HG03521 (cell line): ENCODE measurements at regions not wholly inside any gene's neighbourhood (a gene's known extent, or its start where the extent isn't known, plus 50 kb on each side); places are given as distances from the start of the nearest gene placed in this dataset.

Experiments used
- ATAC-seq: cut with Tn5 transposase; IDR thresholded peaks from one replicate; pipeline ENCODE4 v1.9.1; 2021; ENCODE audit warnings: mild to moderate bottlenecking, moderate library complexity; ENCODE audit not compliant: unreplicated experiment

DNA sequence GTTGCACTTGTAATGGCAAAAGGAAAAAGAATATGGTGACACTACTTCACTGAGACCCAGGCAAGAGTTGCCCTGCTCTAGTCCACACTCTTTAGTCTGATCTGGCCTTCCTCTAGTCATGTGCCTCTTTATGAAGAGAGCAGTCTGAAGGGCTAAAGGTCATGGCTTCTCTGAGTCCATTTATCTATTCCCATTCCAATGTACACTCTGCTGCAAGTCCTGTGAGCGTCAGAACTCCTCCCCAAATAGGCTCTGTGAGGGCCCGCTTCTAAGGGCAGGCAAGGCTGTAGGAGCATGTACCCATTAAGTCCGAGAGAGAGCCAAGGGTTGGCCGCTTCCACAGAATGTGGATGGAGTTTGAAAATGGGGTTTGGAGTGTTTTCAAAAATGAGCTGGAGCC is 209.3 kb downstream of the AHR start:
- ATAC-seq, result no peak

- no peak for ATAC-seq
These were observed 213.8 kb downstream of the AHR start for GRCh38 chr7:17512181-17512675.

DNA sequence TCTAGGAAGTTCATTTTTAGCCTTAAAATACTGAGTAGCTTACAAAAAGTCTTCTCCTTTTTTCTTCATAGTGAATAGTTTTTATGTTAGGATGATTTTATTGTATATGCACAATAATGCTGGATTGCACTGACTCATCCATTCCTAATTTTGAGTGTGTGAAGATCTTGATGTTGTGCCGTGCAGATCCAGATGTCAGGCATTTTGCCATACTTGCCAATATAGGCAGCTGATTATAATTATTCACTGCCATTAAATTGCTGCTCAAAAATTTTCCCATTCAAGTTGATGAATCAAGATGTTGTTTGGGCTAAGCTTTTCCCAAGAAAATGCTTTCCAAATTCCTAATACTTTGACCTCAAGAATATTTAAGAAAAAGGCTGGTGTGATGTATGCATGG is 218.3 kb downstream of the AHR start:
- no peak for ATAC-seq

DNA sequence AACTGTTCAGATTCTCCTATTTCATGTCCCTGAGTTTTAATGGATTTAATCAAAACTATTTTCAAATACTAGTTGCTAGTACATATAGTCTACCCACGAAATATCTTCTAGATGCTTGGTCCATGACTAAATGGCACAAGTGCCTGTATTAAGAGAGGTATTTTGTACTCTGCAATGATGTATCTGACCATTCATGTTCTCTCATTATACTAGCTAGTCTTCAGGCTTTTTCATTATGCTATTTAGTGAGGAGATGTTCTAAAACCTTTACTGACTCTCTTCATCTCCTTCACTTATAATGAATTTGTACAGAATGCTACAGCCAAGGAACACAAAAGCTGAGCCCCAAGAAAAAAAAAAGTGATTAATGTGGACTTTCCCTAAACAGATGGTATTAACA is 222.5 kb downstream of the AHR start:
- no peak for ATAC-seq

DNA sequence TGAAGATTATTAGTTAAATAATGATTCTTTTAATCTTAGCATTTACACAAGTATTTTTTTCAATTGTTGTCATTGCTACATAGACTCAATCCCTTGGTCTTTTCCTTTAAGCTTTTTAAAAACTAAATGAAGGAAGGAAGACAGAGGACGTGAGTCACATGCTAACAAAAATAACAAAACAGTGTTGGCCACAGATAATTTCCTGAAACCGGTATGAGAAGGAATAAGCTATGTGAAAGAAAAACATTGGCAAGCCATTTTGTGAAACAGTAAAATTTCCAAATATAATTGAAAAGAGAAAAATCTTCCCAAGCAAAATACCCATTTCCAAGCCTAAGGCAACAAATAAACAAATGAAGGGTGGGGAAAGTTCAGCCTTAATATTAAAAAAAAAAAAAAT is 223.0 kb downstream of the AHR start:
- no peak for ATAC-seq

GRCh38 chr7:17523813-17524739 is 225.6 kb downstream of the AHR start:
- ATAC-seq, result no peak

- no peak for ATAC-seq
These were observed 226.3 kb downstream of the AHR start for GRCh38 chr7:17524746-17525145.

- ATAC-seq, result no peak
These were observed 228.2 kb downstream of the AHR start for GRCh38 chr7:17526621-17527020.

- no peak for ATAC-seq
These were observed 230.2 kb downstream of the AHR start for GRCh38 chr7:17528636-17529035.

DNA sequence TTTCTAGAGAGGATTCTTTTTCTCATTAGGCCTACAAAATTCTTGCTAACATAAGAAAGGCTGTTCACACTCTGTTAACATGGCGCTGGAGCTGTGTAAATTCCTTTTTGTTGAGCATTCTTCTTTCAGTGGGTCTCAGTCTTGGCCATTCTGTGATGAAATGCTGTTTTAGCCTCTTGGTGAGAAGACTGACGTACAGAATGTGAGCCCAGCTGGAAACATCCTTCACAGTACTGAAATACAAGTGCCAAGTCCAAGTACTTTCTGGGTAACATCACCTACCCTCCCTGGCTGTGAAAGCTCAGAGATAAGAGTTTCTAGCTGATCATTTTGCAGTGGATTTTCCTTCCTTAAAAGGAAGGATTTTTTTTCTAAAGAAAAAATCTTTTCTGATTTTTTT is 231.8 kb downstream of the AHR start:
- no peak for ATAC-seq

GRCh38 chr7:17530741-17531421 is 232.4 kb downstream of the AHR start:
- ATAC-seq, result peak; percentile 50

DNA sequence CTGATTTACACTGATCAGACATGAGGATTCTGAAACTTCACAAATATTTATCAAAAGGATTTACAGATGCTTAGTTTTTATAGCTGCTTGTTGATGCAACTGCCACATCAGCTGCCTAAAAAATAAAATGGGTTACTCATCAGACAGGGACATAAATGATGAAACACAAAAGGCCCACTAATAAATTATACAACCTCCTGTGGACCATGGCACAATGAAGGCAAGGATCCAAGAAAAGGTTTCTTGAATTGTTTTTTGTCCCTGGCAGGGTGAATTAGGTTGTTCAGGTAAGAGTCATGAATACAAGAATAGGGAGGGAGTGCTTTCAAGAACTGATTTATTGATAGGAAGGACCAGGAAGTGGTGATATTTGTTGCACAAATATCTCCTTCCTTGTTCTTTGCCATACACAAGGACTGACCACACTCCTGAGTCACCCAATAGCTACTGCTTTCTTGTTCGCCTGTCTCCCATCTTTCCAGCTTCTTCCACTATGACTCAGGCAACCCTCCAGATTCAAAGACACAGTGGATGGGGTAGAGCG is 234.5 kb downstream of the AHR start:
- no peak for ATAC-seq

- ATAC-seq, result no peak
These were observed 235.9 kb downstream of the AHR start for GRCh38 chr7:17534348-17534747.

DNA sequence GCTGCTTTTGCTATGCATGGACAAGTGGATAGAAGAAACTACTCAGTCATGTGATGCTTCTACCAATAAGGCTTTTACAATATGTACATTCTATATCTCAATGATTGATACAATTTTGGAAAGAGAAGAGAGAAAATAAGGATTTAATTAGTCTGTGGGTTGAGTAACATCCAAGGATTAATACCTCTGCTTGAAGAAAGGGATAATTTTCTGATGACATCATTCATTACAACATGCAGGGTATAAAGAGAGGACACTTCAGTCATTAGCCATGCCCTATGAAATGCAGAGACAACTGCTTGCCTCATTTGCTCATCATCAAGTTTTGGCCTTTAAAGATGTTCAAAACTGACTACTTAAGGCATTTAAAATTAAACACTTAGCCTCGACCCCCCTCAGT is 237.3 kb downstream of the AHR start:
- ATAC-seq, result no peak

DNA sequence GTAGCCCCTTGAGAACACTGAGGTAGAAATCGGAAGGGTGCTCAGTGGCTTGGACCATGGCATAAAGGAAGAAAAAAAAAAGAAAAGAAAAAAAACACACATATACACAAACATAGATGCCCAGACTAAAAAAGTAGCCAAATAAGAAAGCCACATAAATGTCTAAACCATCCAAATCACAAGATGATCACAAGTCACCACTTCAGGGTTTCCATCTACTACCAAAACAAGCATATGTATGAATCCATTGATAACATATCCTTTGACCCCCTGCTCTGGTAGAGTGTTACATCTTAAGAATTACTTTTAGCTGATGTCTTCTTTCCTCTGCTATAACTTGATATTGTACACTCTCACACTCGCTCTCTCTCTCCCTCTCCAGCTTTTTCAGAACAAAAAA is 245.9 kb downstream of the AHR start:
- no peak for ATAC-seq

GRCh38 chr7:17545348-17545747 is 246.9 kb downstream of the AHR start:
- no peak for ATAC-seq

- no peak for ATAC-seq
These were observed 247.7 kb downstream of the AHR start for GRCh38 chr7:17546189-17546588.

GRCh38 chr7:17546592-17546991 is 248.1 kb downstream of the AHR start:
- no peak for ATAC-seq

DNA sequence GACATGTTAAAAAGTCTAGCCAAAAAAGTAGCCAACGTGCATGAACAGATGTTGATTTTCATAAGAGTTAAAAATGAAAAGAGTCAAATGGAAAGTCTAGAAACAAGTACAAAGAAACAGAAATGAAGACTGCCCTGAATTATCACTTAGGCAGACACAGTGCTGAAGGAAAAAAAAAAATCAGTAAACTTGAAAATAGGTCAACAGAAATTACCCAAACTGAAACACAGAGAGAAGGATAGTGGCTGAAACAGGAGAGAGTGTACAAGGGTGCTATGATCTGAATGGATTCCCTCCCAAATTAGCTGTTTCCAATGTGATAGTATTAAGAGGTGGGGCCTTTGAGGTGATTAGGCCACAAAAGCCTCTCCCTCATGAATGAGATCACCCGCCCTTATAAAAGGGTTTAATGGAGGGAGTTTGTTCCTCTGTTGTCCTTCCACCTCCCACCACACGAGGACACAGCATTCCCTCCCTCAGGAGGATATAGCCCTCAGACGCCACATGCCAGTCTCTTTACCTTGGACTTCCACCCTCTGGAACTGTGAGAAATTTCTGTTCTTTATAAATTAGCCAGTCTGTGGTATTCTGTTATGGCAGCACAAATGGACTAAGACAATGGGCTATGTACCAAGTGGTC is 249.7 kb downstream of the AHR start:
- no peak for ATAC-seq

DNA sequence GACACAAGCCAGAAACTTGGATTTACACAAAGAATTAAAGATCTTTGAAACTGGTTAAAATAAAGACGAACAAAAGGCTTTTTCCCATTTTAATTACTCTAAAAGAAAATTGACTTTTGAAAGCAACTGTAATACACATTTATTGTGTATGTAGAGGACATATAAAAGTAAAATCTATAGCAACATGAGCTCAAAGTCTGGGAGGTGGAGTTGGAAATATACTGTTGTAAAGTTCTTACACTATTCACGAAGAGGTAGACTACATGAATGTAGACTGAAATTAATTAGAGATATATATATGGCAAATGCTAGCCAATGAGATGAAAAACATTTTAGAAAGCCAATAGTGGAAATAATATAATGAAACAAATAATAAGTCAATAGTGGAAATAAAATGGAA is 251.0 kb downstream of the AHR start:
- ATAC-seq, result no peak

GRCh38 chr7:17552373-17552772 is 253.9 kb downstream of the AHR start:
- ATAC-seq, result no peak
